ENCODE measurements at regions not wholly inside any gene's neighbourhood (a gene's known extent, or its start where the extent isn't known, plus 50 kb on each side); places are given as distances from the start of the nearest gene placed in this dataset.

DNA sequence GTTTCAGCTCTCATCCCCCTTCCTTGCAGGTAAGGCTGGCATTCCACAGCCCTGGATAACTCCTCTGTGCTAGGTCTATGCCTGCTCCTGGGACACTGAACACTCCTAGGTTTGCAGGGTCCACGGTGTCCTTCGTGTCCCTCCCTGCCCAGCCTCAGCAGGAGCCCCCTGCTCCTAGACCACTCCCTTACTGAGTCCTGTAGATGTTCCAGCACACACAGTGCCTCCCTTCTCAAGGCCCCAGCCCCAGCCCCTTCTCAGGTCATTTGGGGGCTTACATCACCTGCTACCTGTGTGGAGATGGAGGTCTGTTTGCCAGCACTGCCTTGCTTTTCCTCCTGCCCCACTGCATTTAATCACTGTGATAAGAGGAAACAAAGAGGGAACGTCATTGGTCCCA is 146.4 kb upstream of the TNP1 start:
- Mint-ChIP-seq H3K4me3 (ENCODE audit: unreplicated experiment) (no peak overlapping the region), H3K27ac (ENCODE audit: unreplicated experiment) (no peak overlapping the region), H3K36me3 (ENCODE audit: unreplicated experiment) (no peaks in the 10 kb centered on the region), H3K9me3 (ENCODE audit: unreplicated experiment) (no peaks in the 10 kb centered on the region), H3K27me3 (ENCODE audit: unreplicated experiment) (no peaks in the 10 kb centered on the region), H3K4me1 (ENCODE audit: low read depth, unreplicated experiment) (no peaks in the 10 kb centered on the region)
- TF ChIP-seq, protein P1, sequence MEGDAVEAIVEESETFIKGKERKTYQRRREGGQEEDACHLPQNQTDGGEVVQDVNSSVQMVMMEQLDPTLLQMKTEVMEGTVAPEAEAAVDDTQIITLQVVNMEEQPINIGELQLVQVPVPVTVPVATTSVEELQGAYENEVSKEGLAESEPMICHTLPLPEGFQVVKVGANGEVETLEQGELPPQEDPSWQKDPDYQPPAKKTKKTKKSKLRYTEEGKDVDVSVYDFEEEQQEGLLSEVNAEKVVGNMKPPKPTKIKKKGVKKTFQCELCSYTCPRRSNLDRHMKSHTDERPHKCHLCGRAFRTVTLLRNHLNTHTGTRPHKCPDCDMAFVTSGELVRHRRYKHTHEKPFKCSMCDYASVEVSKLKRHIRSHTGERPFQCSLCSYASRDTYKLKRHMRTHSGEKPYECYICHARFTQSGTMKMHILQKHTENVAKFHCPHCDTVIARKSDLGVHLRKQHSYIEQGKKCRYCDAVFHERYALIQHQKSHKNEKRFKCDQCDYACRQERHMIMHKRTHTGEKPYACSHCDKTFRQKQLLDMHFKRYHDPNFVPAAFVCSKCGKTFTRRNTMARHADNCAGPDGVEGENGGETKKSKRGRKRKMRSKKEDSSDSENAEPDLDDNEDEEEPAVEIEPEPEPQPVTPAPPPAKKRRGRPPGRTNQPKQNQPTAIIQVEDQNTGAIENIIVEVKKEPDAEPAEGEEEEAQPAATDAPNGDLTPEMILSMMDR (IDR thresholded peaks at IDR 0.05; ENCODE audit: partially characterized antibody, unreplicated experiment), result no peak
- no peak for DNase-seq

DNA sequence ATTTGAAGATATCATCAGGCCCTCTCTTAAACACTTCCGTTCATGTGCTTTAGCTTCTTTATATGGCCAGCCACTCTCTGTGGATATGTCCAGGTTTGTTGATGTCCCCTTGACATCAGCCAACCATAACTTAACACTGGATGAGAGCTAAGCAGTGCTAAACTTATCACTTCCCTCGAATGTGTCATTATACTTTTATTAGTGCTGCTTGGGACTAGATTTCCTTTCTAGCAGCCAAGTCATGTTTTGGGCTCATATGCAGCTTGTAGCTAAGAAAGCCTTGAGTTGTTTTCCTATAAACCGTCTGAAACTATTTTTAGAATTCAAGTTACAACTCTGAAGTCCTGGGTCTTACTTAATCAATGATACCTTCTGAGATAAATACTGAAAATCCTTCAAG is 144.8 kb upstream of the TNP1 start:
- TF ChIP-seq, protein P1 (IDR thresholded peaks at IDR 0.05; ENCODE audit: partially characterized antibody, unreplicated experiment), result no peak
- H3K9me3 Mint-ChIP-seq (ENCODE audit: unreplicated experiment), result no peaks in the 10 kb centered on the region
- no peaks in the 10 kb centered on the region for H3K4me1 Mint-ChIP-seq (ENCODE audit: low read depth, unreplicated experiment)
- H3K27ac Mint-ChIP-seq (ENCODE audit: unreplicated experiment), result no peak overlapping the region
- no peak overlapping the region for H3K4me3 Mint-ChIP-seq (ENCODE audit: unreplicated experiment)
- H3K36me3 Mint-ChIP-seq (ENCODE audit: unreplicated experiment), result no peaks in the 10 kb centered on the region
- no peaks in the 10 kb centered on the region for H3K27me3 Mint-ChIP-seq (ENCODE audit: unreplicated experiment)
- DNase-seq, result no peak

DNA sequence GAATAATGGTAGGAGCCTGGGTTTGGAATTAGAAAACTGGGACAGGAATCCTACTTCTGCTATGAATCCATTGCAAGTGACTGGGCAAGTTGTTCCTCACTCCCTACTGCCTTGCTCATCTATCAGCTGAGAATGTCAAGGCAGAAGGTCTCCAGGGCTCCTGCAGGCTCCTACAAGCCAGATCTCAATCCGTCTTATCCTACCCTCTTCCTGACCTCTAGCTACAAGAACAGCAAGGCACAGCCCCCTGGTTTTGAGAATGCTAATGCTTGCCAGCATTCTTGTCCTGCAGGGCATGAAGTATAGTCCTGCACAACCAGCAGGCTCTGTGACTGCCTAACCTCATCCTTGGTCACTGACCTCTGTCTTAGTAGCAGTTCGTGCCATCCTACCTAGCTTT is 141.9 kb upstream of the TNP1 start:
- TF ChIP-seq, protein P1 (IDR thresholded peaks at IDR 0.05; ENCODE audit: partially characterized antibody, unreplicated experiment), result no peak
- no peak overlapping the region for H3K27ac Mint-ChIP-seq (ENCODE audit: unreplicated experiment)
- H3K4me3 Mint-ChIP-seq (ENCODE audit: unreplicated experiment), result no peak overlapping the region
- H3K9me3 Mint-ChIP-seq (ENCODE audit: unreplicated experiment), result no peaks in the 10 kb centered on the region
- H3K27me3 Mint-ChIP-seq (ENCODE audit: unreplicated experiment), result no peaks in the 10 kb centered on the region
- H3K36me3 Mint-ChIP-seq (ENCODE audit: unreplicated experiment), result no peaks in the 10 kb centered on the region
- no peak for DNase-seq
- no peaks in the 10 kb centered on the region for H3K4me1 Mint-ChIP-seq (ENCODE audit: low read depth, unreplicated experiment)

DNA sequence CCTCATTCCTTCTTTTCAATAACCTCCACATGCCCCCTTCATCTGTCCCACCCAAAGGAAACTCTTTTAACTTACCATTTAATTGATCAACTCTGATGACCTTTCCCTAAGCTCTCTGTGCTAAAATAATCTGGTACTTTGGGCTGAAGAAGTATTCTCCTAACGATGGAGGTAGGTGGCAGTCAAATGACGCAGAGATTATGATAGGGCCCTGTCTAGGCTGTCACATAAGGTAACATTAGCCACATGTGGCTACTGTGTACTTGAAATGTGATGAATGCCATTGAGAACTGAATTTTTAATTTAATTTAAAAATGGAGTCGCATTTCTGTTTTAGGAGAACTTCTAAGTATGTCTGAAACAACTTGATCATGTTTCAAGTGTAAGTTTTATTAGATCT is 140.5 kb upstream of the TNP1 start:
- Mint-ChIP-seq H3K27me3 (ENCODE audit: unreplicated experiment) (no peaks in the 10 kb centered on the region), H3K27ac (ENCODE audit: unreplicated experiment) (no peak overlapping the region), H3K36me3 (ENCODE audit: unreplicated experiment) (no peaks in the 10 kb centered on the region), H3K4me1 (ENCODE audit: low read depth, unreplicated experiment) (no peaks in the 10 kb centered on the region), H3K4me3 (ENCODE audit: unreplicated experiment) (no peak overlapping the region), H3K9me3 (ENCODE audit: unreplicated experiment) (no peaks in the 10 kb centered on the region)
- no peak for DNase-seq
- TF ChIP-seq, protein P1 (IDR thresholded peaks at IDR 0.05; ENCODE audit: partially characterized antibody, unreplicated experiment), result no peak

DNA sequence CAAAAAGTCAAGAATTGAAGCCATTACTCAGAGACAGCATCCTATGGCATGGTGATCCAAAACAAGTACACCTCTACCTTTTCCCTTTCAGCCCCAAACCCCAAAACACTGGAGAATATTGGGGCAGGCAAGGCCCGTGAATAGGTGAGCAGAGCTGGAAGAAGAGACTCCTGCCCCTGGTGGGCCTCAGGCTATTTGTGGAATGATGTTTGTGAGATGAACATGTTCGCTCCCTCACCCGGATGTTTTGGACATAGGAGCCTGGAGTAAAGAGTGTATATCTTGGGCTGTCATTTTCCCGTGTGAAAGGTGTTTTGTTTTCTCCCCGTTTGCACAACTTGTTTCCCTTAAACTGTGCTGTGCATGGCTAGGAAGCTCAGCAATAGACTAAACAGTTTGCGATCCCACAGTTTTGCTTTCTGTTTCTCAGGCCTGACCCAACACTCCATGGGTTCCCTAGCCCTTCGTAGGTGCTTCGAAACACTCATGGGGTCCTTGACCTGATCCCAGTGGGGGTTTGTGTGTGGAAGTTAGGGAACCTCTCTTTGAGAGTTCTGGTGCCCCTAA is 136.5 kb upstream of the TNP1 start:
- H3K4me3 Mint-ChIP-seq (ENCODE audit: unreplicated experiment), result no peak overlapping the region
- H3K36me3 Mint-ChIP-seq (ENCODE audit: unreplicated experiment), result peaks cover 4% of the 10 kb centered on the region
- H3K27me3 Mint-ChIP-seq (ENCODE audit: unreplicated experiment), result no peaks in the 10 kb centered on the region
- no peak for DNase-seq
- TF ChIP-seq, protein P1 (IDR thresholded peaks at IDR 0.05; ENCODE audit: partially characterized antibody, unreplicated experiment), result no peak
- no peak overlapping the region for H3K27ac Mint-ChIP-seq (ENCODE audit: unreplicated experiment)
- no peaks in the 10 kb centered on the region for H3K4me1 Mint-ChIP-seq (ENCODE audit: low read depth, unreplicated experiment)
- no peaks in the 10 kb centered on the region for H3K9me3 Mint-ChIP-seq (ENCODE audit: unreplicated experiment)

Measured in glutamatergic neuron (in vitro differentiated cells).